ENCODE measurements at regions not wholly inside any gene's neighbourhood (a gene's known extent, or its start where the extent isn't known, plus 50 kb on each side); places are given as distances from the start of the nearest gene placed in this dataset.
"Not testable (repeated sequence)": the region's sequence is repeated elsewhere in the genome, so short reads cannot be mapped to it uniquely, and the experiment has no call there.

- no peaks in the 10 kb centered on the region for H3K36me3 ChIP-seq
- no peak overlapping the region for H3K4me2 ChIP-seq
- H3K9me3 ChIP-seq (replicated peaks in 1 of 11), result no peaks in the 10 kb centered on the region
- no peak overlapping the region for H3K27ac ChIP-seq
- no peaks in the 10 kb centered on the region for H3K27me3 ChIP-seq
- H3K4me1 ChIP-seq, result no peaks in the 10 kb centered on the region; a peak in 1 of 20 replicates
- H3K9ac ChIP-seq, result no peak overlapping the region
- TF ChIP-seq Cebpa-rat (IDR thresholded peaks at IDR 0.05), result no peak
- H3K4me3 ChIP-seq, result no peak overlapping the region
- H4K20me1 ChIP-seq, result no peaks in the 10 kb centered on the region
These were observed 511.7 kb upstream of the UBE2E2 start for GRCh38 chr3:22691407-22691806.

DNA sequence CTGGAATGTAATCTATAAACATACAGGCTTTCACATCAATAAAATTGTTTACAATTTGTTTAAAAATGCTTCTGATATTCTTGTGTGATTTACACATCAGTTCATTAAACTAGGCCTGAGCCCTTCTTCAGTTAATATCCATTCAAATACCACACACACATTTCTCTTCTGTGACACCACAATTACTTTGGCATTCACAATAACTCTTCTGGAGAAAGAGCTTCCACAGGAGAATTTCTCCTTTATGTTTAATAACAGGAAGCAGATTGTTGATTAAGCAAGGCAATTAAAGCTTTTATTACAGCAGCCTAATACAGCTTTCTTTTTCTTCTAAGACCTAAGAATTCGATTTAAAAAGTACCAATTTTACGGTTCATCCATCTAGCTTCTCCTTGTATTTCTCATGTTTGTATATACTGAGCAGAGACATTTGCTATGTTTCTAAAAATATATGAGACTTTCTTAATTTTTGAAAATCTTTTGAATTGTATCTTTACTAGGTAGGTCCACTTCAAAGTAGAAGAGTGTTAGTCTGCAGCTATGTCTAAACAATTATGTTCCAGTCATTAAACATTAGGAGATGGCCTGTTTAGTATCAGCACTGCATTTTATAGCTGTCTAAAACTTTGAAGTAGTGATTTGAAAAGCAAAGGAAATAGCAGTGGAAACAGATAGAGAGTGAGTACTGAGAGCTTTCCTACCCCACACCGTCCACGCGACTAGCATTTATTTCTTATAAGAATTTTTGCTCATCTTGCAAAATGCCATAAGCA is 511.1 kb upstream of the UBE2E2 start:
- Histone ChIP-seq H3K9ac (no peak overlapping the region), H3K4me3 (no peak overlapping the region), H3K4me2 (no peak overlapping the region), H3K4me1 (no peaks in the 10 kb centered on the region), H3K27me3 (no peaks in the 10 kb centered on the region), H3K36me3 (no peaks in the 10 kb centered on the region), H3K27ac (no peak overlapping the region), H3K9me3 (replicated peaks in 1 of 11) (no peaks in the 10 kb centered on the region), H4K20me1 (no peaks in the 10 kb centered on the region)
- no peak for TF ChIP-seq Cebpa-rat (IDR thresholded peaks at IDR 0.05)

DNA sequence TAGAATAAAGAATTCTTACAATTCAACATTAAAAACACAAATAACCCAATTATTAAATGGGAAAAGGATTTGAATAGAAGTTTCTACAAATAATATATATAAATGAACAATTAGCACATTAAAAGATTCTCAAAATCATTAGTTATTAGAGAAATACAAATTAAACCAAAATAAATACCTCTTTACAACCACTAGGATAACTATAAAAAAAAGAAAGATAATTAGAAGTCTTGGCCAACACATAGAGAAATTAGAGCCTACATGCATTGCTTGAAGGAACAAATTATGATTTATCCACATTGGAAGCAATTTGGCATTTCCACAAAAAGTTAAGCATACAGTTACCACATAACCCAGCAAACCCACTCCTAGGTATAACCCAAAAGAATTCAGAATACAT is 502.3 kb upstream of the UBE2E2 start:
- H3K9ac ChIP-seq, result no peak overlapping the region
- no peak for TF ChIP-seq Cebpa-rat (IDR thresholded peaks at IDR 0.05)

GRCh38 chr3:22704166-22704565 is 499.0 kb upstream of the UBE2E2 start:
- Histone ChIP-seq H3K9me3 (replicated peaks in 1 of 11) (peaks cover 0 to 8% (median 0%) of the 10 kb centered on the region in 11 experiments; a peak in 1 of 22 replicates), H3K4me1 (peaks cover 0 to 25% (median 0%) of the 10 kb centered on the region in 10 experiments; a peak in 7 of 20 replicates), H3K9ac (no peak overlapping the region), H3K27me3 (no peaks in the 10 kb centered on the region), H4K20me1 (no peaks in the 10 kb centered on the region), H3K36me3 (no peaks in the 10 kb centered on the region), H3K27ac (no peak overlapping the region), H3K4me3 (no peak overlapping the region), H3K4me2 (peak overlapping the region in 3 of 11 experiments; percentile 57 to 72 (median 61); a peak in 6 of 22 replicates)
- no peak for TF ChIP-seq Cebpa-rat (IDR thresholded peaks at IDR 0.05)

More for the DNA sequence above, 502.3 kb upstream of the UBE2E2 start:
- Histone ChIP-seq H4K20me1 (no peaks in the 10 kb centered on the region), H3K27ac (no peak overlapping the region), H3K4me3 (no peak overlapping the region), H3K9me3 (replicated peaks in 1 of 11) (no peaks in the 10 kb centered on the region), H3K4me2 (no peak overlapping the region), H3K4me1 (peaks cover 0 to 23% (median 0%) of the 10 kb centered on the region in 10 experiments; a peak in 7 of 20 replicates), H3K36me3 (no peaks in the 10 kb centered on the region), H3K27me3 (no peaks in the 10 kb centered on the region)

DNA sequence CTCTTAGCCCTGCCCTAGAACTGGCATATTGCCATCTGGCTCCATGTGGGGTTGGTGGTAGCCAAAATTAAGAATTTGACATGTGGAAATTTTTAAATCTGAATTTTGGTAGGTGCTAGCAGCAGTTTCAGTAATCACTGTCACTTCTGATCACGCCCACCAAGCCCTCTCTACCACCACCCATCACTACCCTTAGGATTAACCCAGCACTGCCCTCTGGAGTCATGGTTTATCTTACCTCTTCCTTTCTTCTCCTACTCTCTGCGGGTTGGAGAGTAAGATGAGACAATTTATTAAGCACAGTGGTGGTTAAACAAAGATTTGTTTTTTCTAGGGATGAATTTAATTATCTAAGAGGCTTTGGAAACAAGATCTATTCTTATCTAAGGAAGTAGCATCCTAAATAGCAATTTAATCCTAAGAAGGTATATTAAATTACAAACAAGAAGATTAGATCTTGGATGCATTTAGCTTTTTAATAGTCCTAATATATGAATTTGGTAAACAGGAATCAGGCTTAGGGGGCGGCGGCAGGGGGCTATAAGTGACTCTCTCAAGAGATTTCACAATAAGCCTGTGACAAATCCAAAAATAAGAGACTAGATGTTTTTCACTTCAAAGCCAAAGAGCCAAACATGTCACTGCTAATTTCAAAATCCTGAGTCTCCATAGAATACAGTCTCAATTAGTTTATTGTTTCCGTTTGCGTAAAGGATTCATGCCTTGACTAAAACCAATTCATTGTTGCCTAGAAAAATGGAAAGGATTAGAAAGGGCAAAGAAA is 498.4 kb upstream of the UBE2E2 start:
- Histone ChIP-seq H3K4me1 (peaks cover 0 to 25% (median 0%) of the 10 kb centered on the region in 10 experiments; a peak in 7 of 20 replicates), H3K4me2 (peak overlapping the region in 3 of 11 experiments; percentile 57 to 72 (median 61); a peak in 6 of 22 replicates), H3K4me3 (no peak overlapping the region), H3K27ac (no peak overlapping the region), H3K9ac (no peak overlapping the region), H3K27me3 (no peaks in the 10 kb centered on the region), H3K36me3 (no peaks in the 10 kb centered on the region), H3K9me3 (replicated peaks in 1 of 11) (peaks cover 0 to 8% (median 0%) of the 10 kb centered on the region in 11 experiments; a peak in 1 of 22 replicates), H4K20me1 (no peaks in the 10 kb centered on the region)
- no peak for TF ChIP-seq Cebpa-rat (IDR thresholded peaks at IDR 0.05)

DNA sequence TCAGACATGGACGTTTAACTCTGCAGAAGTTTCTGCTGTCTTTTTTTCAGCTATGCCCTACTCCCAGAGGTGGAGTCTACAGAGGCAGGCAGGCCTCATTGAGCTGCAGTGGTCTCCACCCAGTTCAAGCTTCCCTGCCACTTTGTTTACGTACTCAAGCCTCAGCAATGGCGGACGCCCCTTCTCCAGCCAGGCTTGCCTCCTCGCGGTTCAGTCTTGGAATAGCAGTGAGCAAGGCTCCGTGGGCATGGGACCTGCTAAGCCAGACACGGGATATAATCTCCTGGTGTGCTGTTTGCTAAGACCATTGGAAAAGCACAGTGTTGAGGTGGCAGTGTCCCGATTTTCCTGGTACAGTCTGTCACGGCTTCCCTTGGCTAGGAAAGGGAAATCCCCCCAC is 496.2 kb upstream of the UBE2E2 start:
- not testable (repeated sequence) for H3K36me3 ChIP-seq, H3K27ac ChIP-seq, H3K4me2 ChIP-seq, H4K20me1 ChIP-seq, H3K9ac ChIP-seq, H3K27me3 ChIP-seq, H3K4me3 ChIP-seq
- Histone ChIP-seq H3K9me3 (replicated peaks in 1 of 11) (peaks cover 0 to 15% (median 0%) of the 10 kb centered on the region in 11 experiments; a peak in 5 of 22 replicates), H3K4me1 (peaks cover 0 to 25% (median 0%) of the 10 kb centered on the region in 10 experiments; a peak in 7 of 20 replicates)

DNA sequence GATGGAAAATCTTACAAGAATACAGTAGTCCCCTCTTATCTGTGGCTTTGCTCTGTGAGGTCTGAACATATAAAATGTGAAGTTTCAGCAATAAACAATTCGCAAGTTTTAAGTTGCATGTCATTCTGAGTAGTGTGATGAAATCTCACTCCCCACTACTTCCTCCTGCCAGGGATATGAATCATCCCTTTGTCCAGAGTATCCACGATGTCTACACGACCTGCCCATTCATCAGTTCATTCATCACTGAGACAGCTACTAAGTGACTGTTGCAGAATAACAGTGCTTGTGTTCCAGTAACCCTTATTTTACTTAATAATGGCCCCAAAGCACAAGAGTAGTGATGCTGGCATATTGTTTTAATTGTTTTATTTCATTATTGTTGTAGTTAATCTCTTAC is 489.2 kb upstream of the UBE2E2 start:
- Histone ChIP-seq H3K27me3 (no peaks in the 10 kb centered on the region), H4K20me1 (no peaks in the 10 kb centered on the region), H3K4me3 (no peak overlapping the region), H3K36me3 (no peaks in the 10 kb centered on the region), H3K9me3 (replicated peaks in 1 of 11) (peaks cover 0 to 20% (median 0%) of the 10 kb centered on the region in 11 experiments; a peak in 4 of 22 replicates), H3K4me2 (peak overlapping the region in 6 of 11 experiments; percentile 2 to 70 (median 58); a peak in 9 of 22 replicates), H3K4me1 (peaks cover 0 to 38% (median 7%) of the 10 kb centered on the region in 10 experiments; a peak in 10 of 20 replicates), H3K9ac (peak overlapping the region in 5 of 11 experiments; percentile 20 to 72 (median 59); a peak in 8 of 22 replicates), H3K27ac (peak overlapping the region in 7 of 11 experiments; percentile 16 to 91 (median 73); a peak in 13 of 22 replicates)
- TF ChIP-seq Cebpa-rat (IDR thresholded peaks at IDR 0.05), result peak in 5 of 11 experiments; percentile 23 to 79 (median 67); a peak in 5 of 22 replicates

GRCh38 chr3:22714749-22715148 is 488.4 kb upstream of the UBE2E2 start:
- H3K9me3 ChIP-seq (replicated peaks in 1 of 11), result peaks cover 0 to 21% (median 0%) of the 10 kb centered on the region in 11 experiments; a peak in 4 of 22 replicates
- no peaks in the 10 kb centered on the region for H3K36me3 ChIP-seq
- peaks cover 0 to 38% (median 7%) of the 10 kb centered on the region in 10 experiments; a peak in 10 of 20 replicates for H3K4me1 ChIP-seq
- no peak overlapping the region for H3K4me3 ChIP-seq
- no peaks in the 10 kb centered on the region for H3K27me3 ChIP-seq
- H4K20me1 ChIP-seq, result no peaks in the 10 kb centered on the region
- H3K27ac ChIP-seq, result peak overlapping the region in 5 of 11 experiments; percentile 47 to 91 (median 85); a peak in 8 of 22 replicates
- H3K4me2 ChIP-seq, result peak overlapping the region in 4 of 11 experiments; percentile 54 to 70 (median 65); a peak in 7 of 22 replicates
- TF ChIP-seq Cebpa-rat (IDR thresholded peaks at IDR 0.05), result no peak
- no peak overlapping the region; a peak in 2 of 22 replicates for H3K9ac ChIP-seq

GRCh38 chr3:22720596-22720995 is 482.5 kb upstream of the UBE2E2 start:
- no peak for TF ChIP-seq Cebpa-rat (IDR thresholded peaks at IDR 0.05)
- Histone ChIP-seq H3K27ac (no peak overlapping the region), H3K9ac (no peak overlapping the region)

More at GRCh38 chr3:22720596-22720995, 482.5 kb upstream of the UBE2E2 start:
- peaks cover 0 to 8% (median 0%) of the 10 kb centered on the region in 10 experiments; a peak in 4 of 20 replicates for H3K4me1 ChIP-seq
- no peaks in the 10 kb centered on the region for H3K36me3 ChIP-seq
- no peaks in the 10 kb centered on the region for H4K20me1 ChIP-seq
- H3K27me3 ChIP-seq, result no peaks in the 10 kb centered on the region
- peaks cover 0 to 14% (median 0%) of the 10 kb centered on the region in 11 experiments; a peak in 1 of 22 replicates for H3K9me3 ChIP-seq (replicated peaks in 1 of 11)
- no peak overlapping the region for H3K4me2 ChIP-seq
- no peak overlapping the region for H3K4me3 ChIP-seq
